ENCODE measurements at regions not wholly inside any gene's neighbourhood (a gene's known extent, or its start where the extent isn't known, plus 50 kb on each side); places are given as distances from the start of the nearest gene placed in this dataset.

DNA sequence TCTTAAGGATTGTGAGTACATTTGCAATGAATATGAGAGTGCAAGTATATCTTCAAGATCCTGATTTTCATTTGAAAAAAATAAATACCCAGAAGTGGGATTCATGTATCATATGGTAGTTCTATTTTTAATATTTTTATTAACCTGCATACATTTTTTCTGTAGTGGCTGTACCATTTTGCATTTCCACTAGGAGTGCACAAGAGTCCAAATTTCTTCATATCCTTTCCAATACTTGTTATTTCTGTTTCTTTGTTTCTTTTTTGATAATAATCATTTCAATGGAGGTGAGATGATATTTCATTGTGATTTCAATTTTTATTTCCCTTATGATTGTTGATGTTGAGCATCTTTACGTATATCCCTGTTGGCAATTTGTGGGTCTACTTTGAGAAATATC is 759.8 kb upstream of the CNTN5 start:
- DNase-seq (ENCODE audit: low read depth in 1 of 2, low spot score in 1 of 2): no peak
- no peak for FAIRE-seq
- 25% methylated on average over 1 of the region's 1 CpG for WGBS (ENCODE audit: missing lambda C conversion rate)
- Histone ChIP-seq H3K9me3 (no peaks in the 10 kb centered on the region), H3K4me2 (no peak overlapping the region), H3K27ac (no peak overlapping the region), H3K4me3 (no peak overlapping the region), H3K4me1 (no peaks in the 10 kb centered on the region)
- no peak for TF ChIP-seq ESRRA (IDR thresholded peaks at IDR 0.05; ENCODE audit: borderline replicate concordance, low read length)
- no peak for TF ChIP-seq HEYL (CRISPR knock-in tag; IDR thresholded peaks at IDR 0.05)
- TF ChIP-seq CHD2 (IDR thresholded peaks at IDR 0.05; ENCODE audit: low read length, partially characterized antibody): no peak
- no peak for TF ChIP-seq POLR2A (IDR thresholded peaks at IDR 0.05; ENCODE audit: low read length)
- TF ChIP-seq USF2 (IDR thresholded peaks at IDR 0.05): no peak
- TF ChIP-seq EHF (CRISPR knock-in tag; IDR thresholded peaks at IDR 0.05): no peak
- no peak for TF ChIP-seq POLR2AphosphoS2 (conservative IDR thresholded peaks at IDR 0.05; ENCODE audit: low read length)
- no peak for TF ChIP-seq RCOR1 (IDR thresholded peaks at IDR 0.05; ENCODE audit: low read depth, low read length)
- no peak for TF ChIP-seq HOXA7 (CRISPR knock-in tag; IDR thresholded peaks at IDR 0.05)
- TF ChIP-seq FOXS1 (CRISPR knock-in tag; IDR thresholded peaks at IDR 0.05): no peak
- TF ChIP-seq PHF8 (IDR thresholded peaks at IDR 0.05; ENCODE audit: borderline replicate concordance, low read depth): no peak
- POLR2A ChIA-PET: no interaction called here
- ATAC-seq: no peak
- CTCF ChIA-PET: no interaction called here

- no peak overlapping the region for H3K27ac ChIP-seq
- TF ChIP-seq MAZ (IDR thresholded peaks at IDR 0.05; ENCODE audit: borderline replicate concordance, low read depth, low read length) (no peak), RARB (CRISPR knock-in tag; IDR thresholded peaks at IDR 0.05) (no peak), PHF8 (IDR thresholded peaks at IDR 0.05; ENCODE audit: borderline replicate concordance, low read depth) (no peak), USF2 (IDR thresholded peaks at IDR 0.05) (no peak), SREBF2 (IDR thresholded peaks at IDR 0.05) (no peak), EHMT2 (IDR thresholded peaks at IDR 0.05; ENCODE audit: low read depth) (no peak), ZC3H11A (IDR thresholded peaks at IDR 0.05) (no peak), FOSL2 (IDR thresholded peaks at IDR 0.05) (no peak), FOSL2 (CRISPR knock-in tag; IDR thresholded peaks at IDR 0.05) (no peak), RNF2 (IDR thresholded peaks at IDR 0.05; ENCODE audit: borderline replicate concordance, low read depth) (no peak), CBX8 (IDR thresholded peaks at IDR 0.05) (no peak), HOXB13 (CRISPR knock-in tag; IDR thresholded peaks at IDR 0.05; ENCODE audit: low read depth) (no peak), NR3C1 (IDR thresholded peaks at IDR 0.05) (no peak)
- TF ChIP-seq, protein P1, sequence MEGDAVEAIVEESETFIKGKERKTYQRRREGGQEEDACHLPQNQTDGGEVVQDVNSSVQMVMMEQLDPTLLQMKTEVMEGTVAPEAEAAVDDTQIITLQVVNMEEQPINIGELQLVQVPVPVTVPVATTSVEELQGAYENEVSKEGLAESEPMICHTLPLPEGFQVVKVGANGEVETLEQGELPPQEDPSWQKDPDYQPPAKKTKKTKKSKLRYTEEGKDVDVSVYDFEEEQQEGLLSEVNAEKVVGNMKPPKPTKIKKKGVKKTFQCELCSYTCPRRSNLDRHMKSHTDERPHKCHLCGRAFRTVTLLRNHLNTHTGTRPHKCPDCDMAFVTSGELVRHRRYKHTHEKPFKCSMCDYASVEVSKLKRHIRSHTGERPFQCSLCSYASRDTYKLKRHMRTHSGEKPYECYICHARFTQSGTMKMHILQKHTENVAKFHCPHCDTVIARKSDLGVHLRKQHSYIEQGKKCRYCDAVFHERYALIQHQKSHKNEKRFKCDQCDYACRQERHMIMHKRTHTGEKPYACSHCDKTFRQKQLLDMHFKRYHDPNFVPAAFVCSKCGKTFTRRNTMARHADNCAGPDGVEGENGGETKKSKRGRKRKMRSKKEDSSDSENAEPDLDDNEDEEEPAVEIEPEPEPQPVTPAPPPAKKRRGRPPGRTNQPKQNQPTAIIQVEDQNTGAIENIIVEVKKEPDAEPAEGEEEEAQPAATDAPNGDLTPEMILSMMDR (IDR thresholded peaks at IDR 0.05): no peak
- TF ChIP-seq, protein P2, sequence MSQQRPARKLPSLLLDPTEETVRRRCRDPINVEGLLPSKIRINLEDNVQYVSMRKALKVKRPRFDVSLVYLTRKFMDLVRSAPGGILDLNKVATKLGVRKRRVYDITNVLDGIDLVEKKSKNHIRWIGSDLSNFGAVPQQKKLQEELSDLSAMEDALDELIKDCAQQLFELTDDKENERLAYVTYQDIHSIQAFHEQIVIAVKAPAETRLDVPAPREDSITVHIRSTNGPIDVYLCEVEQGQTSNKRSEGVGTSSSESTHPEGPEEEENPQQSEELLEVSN (IDR thresholded peaks at IDR 0.05; ENCODE audit: borderline replicate concordance, low read depth): no peak
- no peak for DNase-seq (ENCODE audit: low read depth in 1 of 2, low spot score in 1 of 2)
- no peak overlapping the region for H3K4me2 ChIP-seq
- POLR2A ChIA-PET: no interaction called here
- no peak overlapping the region for H3K4me3 ChIP-seq
- CTCF ChIA-PET: no interaction called here
- 0% methylated on average over 2 of the region's 2 CpGs for WGBS (ENCODE audit: missing lambda C conversion rate)
- no peak for ATAC-seq
- no peak for FAIRE-seq
- no peaks in the 10 kb centered on the region for H3K9me3 ChIP-seq
- H3K4me1 ChIP-seq: no peaks in the 10 kb centered on the region
These were observed 743.4 kb upstream of the CNTN5 start for GRCh38 chr11:98277251-98277912.

All from A549 (cell line).